OCI-M2 (cell line): ENCODE measurements at regions not wholly inside any gene's neighbourhood (a gene's known extent, or its start where the extent isn't known, plus 50 kb on each side); places are given as distances from the start of the nearest gene placed in this dataset.
"Not testable (repeated sequence)": the region's sequence is repeated elsewhere in the genome, so short reads cannot be mapped to it uniquely, and the experiment has no call there.

Source experiments
- DNase-seq: peaks from one replicate; lab custom pipeline; 2025; ENCODE audit not compliant: unreplicated experiment; lab: John Stamatoyannopoulos, UW

GRCh38 chr4:66091786-66092185, 421.5 kb upstream of the EPHA5 start:
- DNase-seq: no peak

GRCh38 chr4:66073961-66074360, 403.7 kb upstream of the EPHA5 start:
- no peak for DNase-seq

- no peak for DNase-seq
These were observed 401.6 kb upstream of the EPHA5 start for GRCh38 chr4:66071911-66072310.

GRCh38 chr4:66062921-66063320, 392.6 kb upstream of the EPHA5 start:
- DNase-seq: no peak

- no peak for DNase-seq
These were observed 391.8 kb upstream of the EPHA5 start for GRCh38 chr4:66062044-66062443.

- DNase-seq: no peak
These were observed 389.3 kb upstream of the EPHA5 start for GRCh38 chr4:66059556-66059955.

- DNase-seq: no peak
These were observed 388.8 kb upstream of the EPHA5 start for GRCh38 chr4:66059136-66059535.

DNA sequence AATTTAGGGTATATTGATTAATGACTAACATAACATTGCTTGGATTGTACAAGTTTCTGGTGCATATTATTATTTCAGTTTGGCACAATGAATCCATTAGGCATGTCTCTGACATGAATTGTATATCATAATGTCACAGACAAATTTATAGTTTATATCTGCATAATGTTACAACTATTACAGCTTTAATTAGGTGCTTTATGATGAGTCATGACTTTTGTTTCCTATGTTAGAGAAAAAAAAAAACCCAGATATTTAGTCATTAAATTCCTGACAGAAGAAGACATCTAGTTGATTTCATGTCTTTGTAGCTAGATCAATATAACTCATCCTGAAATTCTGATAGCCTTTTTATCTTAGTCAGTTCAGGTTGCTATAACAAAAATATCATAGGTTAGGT, 385.7 kb upstream of the EPHA5 start:
- no peak for DNase-seq

- DNase-seq: no peak
These were observed 382.1 kb upstream of the EPHA5 start for GRCh38 chr4:66052426-66052825.

DNA sequence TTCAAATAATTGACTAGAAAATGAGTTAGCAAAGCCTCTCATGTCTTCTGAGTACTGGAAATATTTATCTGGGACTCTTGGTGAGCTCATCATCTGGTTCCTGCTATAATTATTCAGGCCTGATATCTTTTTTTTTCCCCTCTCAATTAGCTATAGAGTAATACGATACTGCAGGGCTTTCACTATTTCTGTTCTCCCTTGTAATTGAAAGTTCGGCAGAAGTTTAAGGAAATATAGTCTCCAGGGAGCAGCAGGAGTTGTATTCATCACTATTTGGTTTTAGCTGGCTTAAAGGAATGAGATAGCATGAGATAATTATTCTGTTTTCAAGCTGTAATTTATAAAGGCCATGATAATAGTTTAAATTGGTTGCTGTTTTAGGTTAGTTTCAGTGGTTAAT, 378.6 kb upstream of the EPHA5 start:
- no peak for DNase-seq

DNA sequence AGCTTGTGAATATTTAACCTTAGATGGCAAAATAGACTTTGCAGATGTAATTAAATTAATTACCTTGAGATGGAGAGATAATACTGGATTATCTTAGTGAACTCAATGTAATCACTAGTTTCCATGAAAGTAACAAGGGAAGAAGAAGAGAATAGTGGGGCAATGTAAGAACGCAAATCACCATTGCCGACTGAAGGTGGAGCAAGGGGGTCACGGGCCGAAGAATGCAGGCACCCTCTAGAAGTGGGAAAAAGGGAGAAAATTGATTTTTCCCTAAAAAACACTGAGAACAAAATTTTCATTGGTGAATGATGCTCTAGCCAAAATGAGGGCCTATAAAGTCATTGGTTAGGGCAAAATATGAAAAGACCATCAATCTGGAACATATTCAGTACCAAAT, 375.6 kb upstream of the EPHA5 start:
- DNase-seq: no peak

DNA sequence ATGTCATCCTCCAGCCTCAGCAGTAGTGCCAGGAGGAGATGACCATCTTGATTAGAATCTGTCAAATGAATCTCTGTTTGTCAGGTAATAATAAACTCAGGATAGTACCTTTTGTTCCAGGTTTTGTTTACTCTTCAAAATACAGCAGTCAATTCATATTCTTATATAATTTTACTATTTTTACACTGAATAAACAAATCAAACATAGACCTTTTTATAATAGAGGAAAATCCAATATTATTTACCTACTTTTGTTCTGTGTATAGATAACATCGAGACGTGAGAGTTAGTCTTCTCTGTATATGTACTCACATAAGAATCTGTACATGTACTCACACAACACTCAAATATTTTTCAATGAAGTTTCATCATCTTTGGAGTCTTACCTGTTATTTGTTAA, 365.4 kb upstream of the EPHA5 start:
- DNase-seq: no peak

GRCh38 chr4:66034671-66035070, 364.4 kb upstream of the EPHA5 start:
- DNase-seq: no peak

DNA sequence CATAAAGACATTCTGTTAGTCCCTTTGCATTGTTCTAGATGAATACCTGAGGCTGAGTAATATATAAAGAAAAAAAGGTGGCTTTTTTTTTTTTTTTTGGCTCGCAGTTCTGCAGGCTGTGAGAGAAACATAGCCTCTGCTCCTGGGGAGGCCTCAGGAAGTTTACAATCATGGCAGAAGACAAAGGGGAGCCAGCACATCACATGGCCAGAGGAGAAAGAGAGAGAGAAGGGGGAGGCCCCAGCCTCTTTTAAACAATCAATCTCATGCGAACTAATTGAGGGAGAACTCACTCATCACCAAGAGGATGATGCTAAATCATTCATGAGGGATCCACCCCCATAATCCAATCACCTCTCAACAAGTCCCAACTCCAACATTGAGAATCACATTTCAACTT, 364.0 kb upstream of the EPHA5 start:
- DNase-seq: no peak

GRCh38 chr4:66032571-66032970, 362.3 kb upstream of the EPHA5 start:
- DNase-seq: no peak

- DNase-seq: no peak
These were observed 358.4 kb upstream of the EPHA5 start for GRCh38 chr4:66028668-66029067.

- no peak for DNase-seq
These were observed 352.8 kb upstream of the EPHA5 start for GRCh38 chr4:66023061-66023460.

DNA sequence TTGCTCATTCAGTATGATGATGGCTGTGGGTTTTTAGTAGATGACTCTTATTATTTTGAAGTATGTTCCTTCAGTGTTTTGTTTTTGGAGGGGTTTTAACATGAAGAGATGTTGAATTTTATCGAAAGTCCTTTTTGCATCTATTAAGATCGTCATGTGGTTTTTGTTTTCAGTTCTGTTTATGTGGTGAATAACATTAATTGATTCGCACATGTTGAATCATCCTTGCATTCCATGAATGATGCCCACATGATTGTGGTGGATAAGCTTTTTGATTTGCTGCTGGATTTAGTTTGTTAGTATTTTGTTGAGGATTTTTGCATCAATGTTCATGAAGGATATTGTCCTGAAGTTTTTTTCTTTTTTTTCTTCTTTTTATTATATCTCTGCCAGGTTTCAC, 347.4 kb upstream of the EPHA5 start:
- no peak for DNase-seq

DNA sequence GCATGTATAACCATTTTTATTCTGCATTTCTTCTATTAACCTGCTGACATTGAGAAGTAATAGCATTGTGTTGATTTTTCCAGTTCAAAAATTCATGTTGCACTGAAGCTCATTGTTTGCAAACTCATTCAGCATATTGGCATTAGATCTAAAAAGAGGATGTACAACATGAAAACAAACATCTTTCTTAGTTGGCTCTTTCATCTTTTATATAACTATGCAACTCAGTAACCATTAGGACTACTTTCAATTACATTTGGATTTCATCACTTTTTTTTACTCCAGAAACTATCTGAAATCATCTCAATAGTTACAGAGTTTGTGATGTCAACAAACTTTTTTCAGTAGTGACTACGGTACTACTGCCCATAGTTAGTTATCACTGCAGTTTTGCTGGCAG, 346.0 kb upstream of the EPHA5 start:
- no peak for DNase-seq

- DNase-seq: no peak
These were observed 344.0 kb upstream of the EPHA5 start for GRCh38 chr4:66014146-66014765.

- peak; percentile 11 for DNase-seq
These were observed 330.3 kb upstream of the EPHA5 start for GRCh38 chr4:66000510-66001117.

DNA sequence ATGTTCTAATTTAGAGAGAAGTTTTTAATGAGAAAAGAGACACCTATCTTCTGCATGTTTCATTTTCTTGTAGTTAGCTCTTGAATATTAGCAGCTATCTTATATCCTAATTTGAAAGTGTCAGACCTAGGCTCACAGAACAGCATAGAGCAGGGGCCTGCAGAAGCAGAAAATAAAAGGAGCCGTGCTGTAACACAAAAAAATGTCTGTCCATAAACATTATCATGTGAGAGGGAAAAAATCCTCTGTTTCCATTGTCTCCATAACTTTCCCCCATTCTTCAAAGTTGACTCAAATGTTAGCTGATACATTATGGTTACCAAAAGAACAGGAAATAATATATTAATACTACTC, 329.2 kb upstream of the EPHA5 start:
- no peak for DNase-seq

DNA sequence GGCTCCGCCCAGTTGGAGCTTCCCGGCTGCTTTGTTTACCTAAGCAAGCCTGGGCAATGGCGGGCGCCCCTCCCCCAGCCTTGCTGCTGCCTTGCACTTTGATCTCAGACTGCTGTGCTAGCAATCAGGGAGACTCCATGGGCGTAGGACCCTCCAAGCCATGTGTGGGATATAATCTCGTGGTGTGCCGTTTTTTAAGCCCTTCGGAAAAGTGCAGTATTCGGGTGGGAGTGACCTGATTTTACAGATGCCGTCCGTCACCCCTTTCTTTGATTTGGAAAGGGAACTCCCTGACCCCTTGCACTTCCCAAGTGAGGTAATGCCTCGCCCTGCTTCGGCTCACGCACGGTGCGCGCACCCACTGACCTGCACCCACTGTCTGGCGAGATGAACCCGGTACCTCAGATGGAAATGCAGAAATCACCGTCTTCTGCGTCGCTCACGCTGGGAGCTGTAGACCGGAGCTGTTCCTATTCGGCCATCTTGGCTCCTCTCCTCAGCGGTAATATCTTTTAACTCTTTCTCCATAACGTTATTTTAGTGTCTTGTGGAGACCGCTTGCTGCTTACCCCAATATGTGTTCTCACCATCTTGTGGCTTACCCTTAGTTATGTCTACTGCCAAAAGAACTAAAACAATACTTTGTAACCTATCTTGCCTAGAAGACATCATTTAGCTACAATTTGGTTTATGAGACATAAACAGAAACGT, 328.7 kb upstream of the EPHA5 start:
- not testable (repeated sequence) for DNase-seq
